CD8-positive, alpha-beta memory T cell (primary cell): ENCODE measurements at regions not wholly inside any gene's neighbourhood (a gene's known extent, or its start where the extent isn't known, plus 50 kb on each side); places are given as distances from the start of the nearest gene placed in this dataset.
A peak's percentile ranks its signal among the peaks of the same experiment; 100 is the strongest.

Source experiments
- CTCF ChIA-PET: fragments of 350-600 bp; sonication (Branson Sonifier 250); formaldehyde crosslinking; loops from one replicate; lab custom pipeline; 2021; ENCODE audit warnings: antibody characterized with exemption; lab: Charles Lee
- POLR2A ChIA-PET: fragments of 350-600 bp; sonication (Branson Sonifier 250); formaldehyde crosslinking; loops from one replicate; lab custom pipeline; 2021; ENCODE audit warnings: antibody characterized with exemption; lab: Charles Lee
- DNase-seq, 5 donors: peaks; one replicate each; pipeline versions ENCODE4 v3.0.0 to v3.0.0-alpha.2; 2020 to 2022; ENCODE audit warnings: mixed read lengths in 1 of 5
- H3K27ac ChIP-seq: one replicate; pipeline ENCODE4 v1.7.0; 2013; ENCODE audit warnings: low read depth, mild to moderate bottlenecking, low read length, moderate library complexity
- H3K27me3 ChIP-seq: 2 replicates; pipeline ENCODE4 v1.7.0; 2013; ENCODE audit warnings: low read length, mild to moderate bottlenecking; ENCODE audit not compliant: insufficient read depth, poor library complexity, severe bottlenecking
- H3K36me3 ChIP-seq: 2 replicates; pipeline ENCODE4 v1.7.0; 2013; ENCODE audit warnings: mild to moderate bottlenecking, low read length, moderate library complexity; ENCODE audit not compliant: insufficient read depth
- H3K4me1 ChIP-seq: 2 replicates; pipeline ENCODE4 v1.7.0; 2013; ENCODE audit warnings: mild to moderate bottlenecking, low read length, moderate library complexity; ENCODE audit not compliant: insufficient read depth
- H3K4me3 ChIP-seq: 2 replicates; pipeline ENCODE4 v1.7.0; 2013; ENCODE audit warnings: mild to moderate bottlenecking, low read length
- H3K9me3 ChIP-seq: 2 replicates; pipeline ENCODE4 v1.7.0; 2013; ENCODE audit warnings: mild to moderate bottlenecking, low read length
- H3K27ac Mint-ChIP-seq, 8 donors: one replicate each; pipeline ENCODE4 v1.8.0; 2020 to 2021; ENCODE audit warnings: mixed read lengths in 8 of 8, mild to moderate bottlenecking in 6 of 8, inconsistent platforms in 3 of 8, moderate library complexity in 3 of 8
- H3K27me3 Mint-ChIP-seq, 2 donors: one replicate each; pipeline ENCODE4 v1.8.0; 2020 to 2021; ENCODE audit warnings: mixed read lengths in 2 of 2, mild to moderate bottlenecking in 1 of 2, moderate library complexity in 1 of 2
- H3K36me3 Mint-ChIP-seq, 3 donors: one replicate each; pipeline ENCODE4 v1.8.0; 2020 to 2021; ENCODE audit warnings: mixed read lengths in 3 of 3, inconsistent platforms in 1 of 3, mild to moderate bottlenecking in 1 of 3
- H3K4me1 Mint-ChIP-seq, 3 donors: one replicate each; pipeline ENCODE4 v1.8.0; 2020 to 2021; ENCODE audit warnings: mixed read lengths in 3 of 3, inconsistent platforms in 1 of 3, mild to moderate bottlenecking in 1 of 3
- H3K4me3 Mint-ChIP-seq, 7 donors: one replicate each; pipeline ENCODE4 v1.8.0; 2020 to 2021; ENCODE audit warnings: mixed read lengths in 7 of 7, mild to moderate bottlenecking in 6 of 7, moderate library complexity in 4 of 7, inconsistent platforms in 2 of 7
- H3K9me3 Mint-ChIP-seq, 5 donors: one replicate each; pipeline ENCODE4 v1.8.0; 2020 to 2022; ENCODE audit warnings: mixed read lengths in 5 of 5, mild to moderate bottlenecking in 3 of 5, moderate library complexity in 2 of 5, inconsistent platforms in 1 of 5

DNA sequence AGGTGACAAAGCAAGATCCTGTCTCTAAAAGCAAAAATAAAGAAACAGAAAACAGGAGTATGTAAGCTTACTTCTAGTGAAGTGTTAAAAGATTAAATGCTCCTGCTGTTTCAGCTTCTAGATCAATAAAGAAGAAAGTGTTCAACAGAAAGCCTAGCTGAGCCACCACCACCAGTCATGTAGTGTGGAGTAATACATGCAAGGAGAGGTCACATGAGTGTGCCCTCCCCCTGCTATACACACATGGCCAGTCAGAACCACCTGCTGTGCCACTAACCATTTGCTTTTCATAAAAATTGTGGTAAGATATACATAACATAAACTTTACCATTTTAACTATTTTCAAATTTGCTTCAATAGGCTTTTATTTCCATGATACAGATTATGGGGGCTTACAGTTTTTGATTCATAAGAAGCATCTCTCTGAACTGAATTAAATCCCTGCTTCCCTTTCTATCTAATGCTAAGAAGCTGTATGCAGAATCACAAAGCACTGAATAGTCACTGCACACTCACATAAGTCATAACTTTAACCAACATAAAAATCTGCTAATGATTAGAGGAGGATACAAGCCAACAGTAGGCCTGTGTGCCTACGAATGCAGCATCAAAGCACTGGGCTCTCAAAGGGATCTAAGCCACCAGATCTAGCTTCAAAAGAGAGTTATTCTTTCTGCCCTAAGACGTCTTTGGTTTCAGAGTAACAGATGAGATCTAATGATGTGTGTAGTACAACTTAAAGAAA, 515.5 kb downstream of the C12orf50 start:
- no peak overlapping the region for H3K4me3 Mint-ChIP-seq
- H3K4me3 ChIP-seq: no peak overlapping the region
- POLR2A ChIA-PET: no interaction called here
- H3K27me3 Mint-ChIP-seq: peaks cover 0 to 1% of the 10 kb centered on the region in 2 donors
- no peaks in the 10 kb centered on the region for H3K4me1 ChIP-seq
- CTCF ChIA-PET: no interaction called here
- H3K27ac ChIP-seq: no peak overlapping the region
- H3K36me3 Mint-ChIP-seq: no peaks in the 10 kb centered on the region
- no peaks in the 10 kb centered on the region for H3K27me3 ChIP-seq
- peaks cover 0 to 5% (median 2%) of the 10 kb centered on the region in 5 donors for H3K9me3 Mint-ChIP-seq
- H3K4me1 Mint-ChIP-seq: no peaks in the 10 kb centered on the region
- no peaks in the 10 kb centered on the region for H3K9me3 ChIP-seq
- no peak for DNase-seq
- no peak overlapping the region for H3K27ac Mint-ChIP-seq
- H3K36me3 ChIP-seq: no peaks in the 10 kb centered on the region

DNA sequence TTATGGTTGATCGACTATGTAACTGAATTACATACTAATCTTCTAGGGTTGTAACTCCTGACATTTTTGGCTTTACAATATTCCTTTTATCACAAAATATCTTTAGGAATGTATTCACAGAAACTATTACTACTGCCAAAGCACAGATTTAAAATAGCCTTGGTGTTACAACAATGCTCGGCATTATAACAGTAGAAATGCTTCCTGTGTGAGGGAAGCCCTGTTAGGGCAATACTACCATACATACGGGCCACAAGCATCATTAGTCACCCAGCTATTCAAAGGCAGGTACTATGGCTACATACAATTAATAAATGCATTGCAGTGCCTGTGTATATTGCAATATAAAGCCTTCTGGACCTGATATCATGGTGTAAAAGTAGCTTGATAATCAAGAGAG, 517.8 kb downstream of the C12orf50 start:
- Mint-ChIP-seq H3K4me3 (no peak overlapping the region), H3K36me3 (peaks cover 0 to 2% (median 0%) of the 10 kb centered on the region in 3 donors), H3K4me1 (no peaks in the 10 kb centered on the region), H3K9me3 (peaks cover 0 to 9% (median 7%) of the 10 kb centered on the region in 5 donors), H3K27ac (no peak overlapping the region), H3K27me3 (peaks cover 0 to 1% of the 10 kb centered on the region in 2 donors)
- H3K9me3 ChIP-seq: no peaks in the 10 kb centered on the region
- ChIA-PET CTCF (no interaction called here), POLR2A (no interaction called here)
- no peak overlapping the region for H3K27ac ChIP-seq
- H3K4me3 ChIP-seq: no peak overlapping the region
- no peak for DNase-seq
- H3K36me3 ChIP-seq: no peaks in the 10 kb centered on the region
- H3K27me3 ChIP-seq: no peaks in the 10 kb centered on the region
- H3K4me1 ChIP-seq: no peaks in the 10 kb centered on the region

DNA sequence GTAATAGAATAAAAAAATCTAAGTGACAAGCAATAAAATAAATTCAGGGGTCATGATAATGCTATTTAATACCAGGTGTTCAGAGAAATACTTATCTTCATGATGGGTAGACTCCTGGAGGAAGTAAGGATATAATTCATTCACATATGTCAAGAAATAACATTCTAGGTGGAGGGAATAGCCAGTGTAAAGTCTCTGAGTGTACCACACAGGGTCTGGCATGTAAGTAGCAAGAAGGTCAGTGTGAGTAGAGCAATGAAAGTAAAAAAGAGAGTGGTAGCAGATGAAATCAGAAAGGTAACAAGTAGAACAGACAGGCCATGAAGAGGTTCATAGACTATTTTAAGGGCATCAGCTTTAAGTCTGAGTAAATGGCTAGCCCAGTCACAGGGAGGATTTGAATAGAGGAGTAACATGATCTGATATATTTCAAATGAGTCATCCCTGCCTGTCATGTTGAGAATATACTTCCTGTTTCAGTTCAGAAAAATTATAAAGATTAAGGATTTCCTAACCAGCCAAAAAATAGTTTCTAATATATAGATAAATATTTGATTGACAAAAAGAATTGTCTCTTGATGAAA, 519.9 kb downstream of the C12orf50 start:
- POLR2A ChIA-PET: no interaction called here
- peak overlapping the region in 1 of 8 donors; percentile 4 for H3K27ac Mint-ChIP-seq

DNA sequence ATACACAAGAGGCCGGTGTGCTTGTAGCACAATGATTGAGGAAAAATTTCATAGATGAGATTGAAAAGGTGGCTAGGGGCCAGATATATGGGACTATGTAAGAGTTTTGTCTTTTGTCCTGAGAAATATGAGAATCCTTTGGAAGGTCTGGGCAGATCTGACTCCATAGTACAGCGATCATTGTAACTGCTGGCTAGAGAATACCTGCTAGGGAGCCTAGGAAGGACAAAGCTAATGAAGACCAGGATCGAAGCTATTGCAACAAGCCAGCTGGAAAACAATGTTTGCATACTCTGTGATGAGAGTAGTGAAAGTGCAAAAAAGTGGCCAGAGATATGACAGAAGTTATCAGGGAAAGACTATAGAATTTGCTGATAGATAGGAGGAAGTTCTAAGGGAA, 537.6 kb downstream of the C12orf50 start:
- Mint-ChIP-seq H3K4me3 (no peak overlapping the region), H3K27me3 (no peaks in the 10 kb centered on the region), H3K9me3 (peaks cover 0 to 12% (median 4%) of the 10 kb centered on the region in 5 donors), H3K36me3 (no peaks in the 10 kb centered on the region), H3K27ac (no peak overlapping the region), H3K4me1 (no peaks in the 10 kb centered on the region)
- H3K4me1 ChIP-seq: no peaks in the 10 kb centered on the region
- ChIA-PET POLR2A (no interaction called here), CTCF (no interaction called here)
- H3K27ac ChIP-seq: no peak overlapping the region
- H3K36me3 ChIP-seq: no peaks in the 10 kb centered on the region
- H3K4me3 ChIP-seq: no peak overlapping the region
- no peak for DNase-seq
- no peaks in the 10 kb centered on the region for H3K27me3 ChIP-seq
- no peaks in the 10 kb centered on the region for H3K9me3 ChIP-seq

More for the DNA sequence above, 519.9 kb downstream of the C12orf50 start:
- Mint-ChIP-seq H3K9me3 (peaks cover 2 to 17% (median 9%) of the 10 kb centered on the region in 5 donors), H3K4me1 (no peaks in the 10 kb centered on the region), H3K4me3 (no peak overlapping the region), H3K27me3 (peaks cover 0 to 2% of the 10 kb centered on the region in 2 donors), H3K36me3 (peaks cover 0 to 2% (median 0%) of the 10 kb centered on the region in 3 donors)
- H3K4me3 ChIP-seq: no peak overlapping the region
- H3K36me3 ChIP-seq: no peaks in the 10 kb centered on the region
- no peaks in the 10 kb centered on the region for H3K27me3 ChIP-seq
- CTCF ChIA-PET: no interaction called here
- H3K9me3 ChIP-seq: no peaks in the 10 kb centered on the region
- no peak for DNase-seq
- no peak overlapping the region for H3K27ac ChIP-seq
- no peaks in the 10 kb centered on the region for H3K4me1 ChIP-seq

DNA sequence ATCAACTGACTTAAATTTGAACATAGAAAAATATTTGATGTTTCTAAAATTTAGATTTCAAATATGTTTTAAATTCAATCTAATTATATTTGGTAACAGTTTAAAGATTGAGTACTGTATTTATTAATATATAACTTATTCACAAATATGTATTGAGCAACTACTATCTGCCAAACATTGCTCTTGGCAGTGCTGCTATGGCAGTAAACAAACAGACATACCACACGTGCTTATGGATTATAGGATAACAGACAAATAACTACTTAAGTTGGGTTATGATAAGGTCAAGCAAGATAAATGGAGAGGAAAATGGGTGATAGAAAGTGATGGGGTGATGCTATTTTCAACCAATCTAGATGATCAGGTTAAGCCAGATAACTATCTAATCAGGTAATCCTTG, 538.1 kb downstream of the C12orf50 start:
- POLR2A ChIA-PET: no interaction called here
- Histone ChIP-seq H3K27ac (no peak overlapping the region), H3K36me3 (no peaks in the 10 kb centered on the region), H3K4me3 (no peak overlapping the region), H3K27me3 (no peaks in the 10 kb centered on the region), H3K9me3 (no peaks in the 10 kb centered on the region), H3K4me1 (no peaks in the 10 kb centered on the region)
- no peak for DNase-seq
- Mint-ChIP-seq H3K9me3 (peaks cover 0 to 12% (median 4%) of the 10 kb centered on the region in 5 donors), H3K27ac (no peak overlapping the region), H3K4me3 (no peak overlapping the region), H3K36me3 (no peaks in the 10 kb centered on the region), H3K4me1 (no peaks in the 10 kb centered on the region), H3K27me3 (no peaks in the 10 kb centered on the region)
- CTCF ChIA-PET: no interaction called here

DNA sequence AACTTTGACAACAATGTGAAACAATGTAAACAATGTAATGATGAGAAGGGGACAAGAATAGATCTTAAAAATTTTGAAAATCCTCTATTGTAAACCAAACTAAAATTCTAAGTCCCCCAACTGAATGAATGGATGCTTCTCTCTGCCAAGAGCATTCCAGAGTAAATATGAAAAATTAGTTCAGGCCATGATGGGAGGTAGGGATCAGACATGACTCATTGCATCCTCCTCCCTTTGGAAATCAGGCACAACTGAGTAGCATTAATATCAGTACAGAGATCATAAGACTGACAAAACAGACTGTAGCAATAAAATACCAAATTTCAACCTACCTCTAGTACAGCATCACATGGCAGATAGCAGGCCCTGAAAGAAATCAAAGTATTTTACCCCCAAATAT, 559.9 kb downstream of the C12orf50 start:
- no peaks in the 10 kb centered on the region for H3K27me3 ChIP-seq
- no peak overlapping the region for H3K27ac ChIP-seq
- H3K4me1 ChIP-seq: no peaks in the 10 kb centered on the region
- Mint-ChIP-seq H3K4me3 (no peak overlapping the region), H3K36me3 (no peaks in the 10 kb centered on the region), H3K9me3 (peaks cover 4 to 20% (median 6%) of the 10 kb centered on the region in 5 donors), H3K27me3 (peaks cover 0 to 2% of the 10 kb centered on the region in 2 donors), H3K4me1 (no peaks in the 10 kb centered on the region), H3K27ac (no peak overlapping the region)
- H3K36me3 ChIP-seq: no peaks in the 10 kb centered on the region
- no peaks in the 10 kb centered on the region for H3K9me3 ChIP-seq
- ChIA-PET POLR2A (no interaction called here), CTCF (no interaction called here)
- no peak overlapping the region for H3K4me3 ChIP-seq
- no peak for DNase-seq

DNA sequence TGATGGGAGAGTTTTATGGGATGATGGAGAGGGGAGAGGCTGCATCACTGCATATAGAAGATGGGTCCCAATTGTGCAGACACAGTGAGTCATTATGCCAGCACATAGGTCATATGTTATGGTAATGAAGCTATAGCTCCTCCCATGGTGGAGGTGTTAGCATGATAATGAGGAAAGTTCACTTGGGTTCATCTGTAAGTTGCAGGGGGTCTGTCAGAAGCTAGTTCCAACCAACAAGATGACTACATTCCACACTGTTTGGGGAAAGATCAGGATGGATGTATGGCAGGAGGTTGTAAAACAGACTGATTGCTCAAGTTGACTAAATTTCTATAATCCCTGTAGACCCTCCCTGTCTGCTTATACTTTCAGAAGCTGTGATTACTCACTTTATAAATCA, 561.3 kb downstream of the C12orf50 start:
- CTCF ChIA-PET: no interaction called here
- no peak overlapping the region for H3K4me3 ChIP-seq
- Mint-ChIP-seq H3K27ac (no peak overlapping the region), H3K27me3 (peaks cover 0 to 2% of the 10 kb centered on the region in 2 donors), H3K4me1 (no peaks in the 10 kb centered on the region), H3K9me3 (peaks cover 2 to 18% (median 6%) of the 10 kb centered on the region in 5 donors), H3K36me3 (no peaks in the 10 kb centered on the region), H3K4me3 (no peak overlapping the region)
- DNase-seq: no peak
- H3K27ac ChIP-seq: no peak overlapping the region
- no peaks in the 10 kb centered on the region for H3K36me3 ChIP-seq
- no peaks in the 10 kb centered on the region for H3K4me1 ChIP-seq
- no peaks in the 10 kb centered on the region for H3K9me3 ChIP-seq
- H3K27me3 ChIP-seq: no peaks in the 10 kb centered on the region
- POLR2A ChIA-PET: no interaction called here

DNA sequence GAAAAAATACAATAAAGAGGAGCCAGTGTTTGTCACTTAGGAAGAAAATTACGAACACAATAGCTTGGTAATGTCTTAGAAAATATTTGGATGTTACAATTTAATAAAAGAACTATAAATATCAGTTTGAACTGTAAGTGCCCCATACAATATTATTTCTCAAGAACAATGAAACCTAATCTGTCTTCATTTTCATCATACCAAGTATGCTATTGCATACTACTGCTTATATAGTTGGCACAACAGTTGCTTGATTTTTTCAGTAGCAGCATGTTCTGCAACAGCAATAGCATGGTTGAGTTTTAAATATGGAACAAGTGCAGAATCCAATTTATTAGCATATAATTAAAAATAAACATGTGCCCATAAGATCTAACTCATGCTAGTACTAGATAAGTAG, 564.6 kb downstream of the C12orf50 start:
- no peaks in the 10 kb centered on the region for H3K4me1 Mint-ChIP-seq
- no peaks in the 10 kb centered on the region for H3K36me3 Mint-ChIP-seq
- Histone ChIP-seq H3K27ac (no peak overlapping the region), H3K36me3 (no peaks in the 10 kb centered on the region), H3K4me3 (no peak overlapping the region), H3K4me1 (no peaks in the 10 kb centered on the region), H3K27me3 (no peaks in the 10 kb centered on the region), H3K9me3 (no peaks in the 10 kb centered on the region)
- no peaks in the 10 kb centered on the region for H3K27me3 Mint-ChIP-seq
- H3K4me3 Mint-ChIP-seq: no peak overlapping the region
- POLR2A ChIA-PET: no interaction called here
- H3K9me3 Mint-ChIP-seq: peaks cover 0 to 6% (median 3%) of the 10 kb centered on the region in 5 donors
- CTCF ChIA-PET: no interaction called here
- H3K27ac Mint-ChIP-seq: no peak overlapping the region
- no peak for DNase-seq
